ENCODE measurements at regions not wholly inside any gene's neighbourhood (a gene's known extent, or its start where the extent isn't known, plus 50 kb on each side); places are given as distances from the start of the nearest gene placed in this dataset.
"Not testable (repeated sequence)": the region's sequence is repeated elsewhere in the genome, so short reads cannot be mapped to it uniquely, and the experiment has no call there.

DNA sequence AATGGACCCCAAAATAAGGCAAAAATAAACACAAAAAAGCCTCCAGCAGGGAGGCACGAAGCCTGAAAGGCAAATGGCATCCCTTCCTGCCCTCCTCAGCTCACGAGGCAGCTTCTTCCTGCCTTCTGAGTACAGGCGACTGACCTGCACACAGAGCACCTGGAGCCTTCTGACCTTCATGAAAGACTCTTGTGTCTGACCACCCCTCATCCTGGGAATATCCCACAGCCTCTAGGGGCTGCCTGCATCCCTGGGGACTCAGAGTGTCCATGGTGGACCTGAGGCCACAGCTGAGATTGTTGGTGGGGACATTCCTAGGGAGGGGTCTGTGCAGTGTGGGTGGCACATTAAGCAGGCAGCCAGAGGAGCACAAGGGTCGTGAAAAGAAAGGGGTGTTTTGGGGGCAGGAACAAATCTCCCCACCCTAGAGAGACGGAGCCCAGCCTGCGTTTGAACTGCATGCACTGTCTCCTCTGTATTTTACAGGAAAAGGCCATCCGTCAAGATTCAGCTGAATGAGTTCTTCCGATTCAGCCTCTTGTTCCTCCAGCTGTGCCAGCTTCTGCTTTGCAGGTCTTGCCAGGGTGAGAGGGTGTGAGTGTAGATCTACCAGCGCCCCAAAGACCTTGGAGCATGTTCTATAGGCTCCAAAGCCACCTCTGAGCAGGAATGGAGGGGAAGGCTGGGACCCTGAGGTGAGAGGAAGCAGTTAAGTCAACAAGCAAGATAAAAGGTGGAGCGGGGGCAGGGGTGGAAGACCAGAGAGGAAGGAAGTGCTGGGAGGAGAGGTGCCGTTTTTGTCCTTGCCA lies 80.4 kb upstream of the MEF2A start:
- no peak for DNase-seq (ENCODE audit: low read depth)

- no peak for DNase-seq (ENCODE audit: low read depth)
Observed at GRCh38 chr15:99485992-99486370, 79.8 kb upstream of the MEF2A start.

- DNase-seq (ENCODE audit: low read depth), result no peak
Observed at GRCh38 chr15:99486371-99487336, 79.1 kb upstream of the MEF2A start.

DNA sequence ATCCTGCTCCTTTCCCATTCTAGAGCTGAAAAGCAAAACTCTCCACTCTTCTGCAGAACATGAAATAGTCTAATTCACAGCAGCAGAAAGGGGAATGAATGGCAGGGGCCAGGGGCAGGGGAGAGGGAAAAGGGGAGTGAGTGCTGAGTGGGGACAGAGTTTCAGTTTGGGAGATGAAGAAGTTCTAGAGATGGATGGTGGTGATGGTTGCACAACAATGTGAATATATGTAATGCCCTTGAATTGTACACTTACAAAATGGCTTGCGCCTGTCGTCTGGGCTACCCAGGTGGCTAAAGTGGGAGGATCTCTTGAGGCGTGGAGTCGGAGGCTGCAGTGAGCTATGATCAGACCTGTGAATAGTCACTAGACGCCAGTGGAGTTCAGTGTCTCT lies 78.5 kb upstream of the MEF2A start:
- DNase-seq (ENCODE audit: low read depth), result no peak

- no peak for DNase-seq (ENCODE audit: low read depth)
Observed at GRCh38 chr15:99492275-99492674, 73.5 kb upstream of the MEF2A start.

GRCh38 chr15:99492716-99493115 lies 73.1 kb upstream of the MEF2A start:
- no peak for DNase-seq (ENCODE audit: low read depth)

- no peak for DNase-seq (ENCODE audit: low read depth)
Observed at GRCh38 chr15:99493461-99493860, 72.3 kb upstream of the MEF2A start.

GRCh38 chr15:99494536-99495233 lies 71.1 kb upstream of the MEF2A start:
- not testable (repeated sequence) for DNase-seq (ENCODE audit: low read depth)

GRCh38 chr15:99495430-99496301 lies 70.1 kb upstream of the MEF2A start:
- no peak for DNase-seq (ENCODE audit: low read depth)

DNA sequence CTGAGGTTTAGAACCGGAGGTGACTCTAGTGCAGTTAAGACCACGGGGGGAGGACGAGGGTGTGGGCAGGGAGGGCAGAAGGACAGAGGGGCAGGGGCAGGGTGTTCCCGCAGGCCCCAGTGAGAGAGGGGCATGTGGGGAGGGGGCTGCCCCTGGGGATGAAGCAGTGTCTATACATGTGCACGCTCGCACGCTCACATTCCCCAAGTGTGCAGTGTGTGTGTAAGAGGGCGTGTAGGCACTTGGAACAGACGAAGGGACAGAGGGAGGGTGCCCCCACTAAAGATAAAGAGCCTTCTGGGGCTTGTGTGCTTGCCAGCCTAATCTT lies 69.5 kb upstream of the MEF2A start:
- no peak for DNase-seq (ENCODE audit: low read depth)

- no peak for DNase-seq (ENCODE audit: low read depth)
Observed at GRCh38 chr15:99502182-99502581, 63.6 kb upstream of the MEF2A start.

GRCh38 chr15:99502661-99503060 lies 63.1 kb upstream of the MEF2A start:
- DNase-seq (ENCODE audit: low read depth), result no peak

DNA sequence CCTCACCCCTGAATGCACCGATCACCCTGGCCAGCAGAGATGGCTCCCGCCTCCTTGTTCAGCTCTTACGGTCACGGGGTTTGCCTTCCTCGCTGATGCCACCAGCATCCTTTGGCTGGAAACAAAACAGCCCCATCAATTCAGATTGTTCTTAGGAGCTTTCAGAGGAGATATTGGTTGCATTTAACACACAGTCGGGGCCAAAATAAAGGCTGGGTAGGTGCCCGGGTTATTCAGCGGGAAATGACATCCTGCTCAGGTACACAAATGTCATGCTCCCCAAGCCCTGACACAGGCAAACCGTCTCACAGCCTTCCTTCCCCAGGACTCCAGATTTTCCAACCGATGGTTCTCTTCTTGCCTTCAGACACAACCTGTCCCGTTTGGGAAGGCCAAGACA lies 62.4 kb upstream of the MEF2A start:
- DNase-seq (ENCODE audit: low read depth), result no peak

GRCh38 chr15:99504071-99504822 lies 61.5 kb upstream of the MEF2A start:
- no peak for DNase-seq (ENCODE audit: low read depth)

DNA sequence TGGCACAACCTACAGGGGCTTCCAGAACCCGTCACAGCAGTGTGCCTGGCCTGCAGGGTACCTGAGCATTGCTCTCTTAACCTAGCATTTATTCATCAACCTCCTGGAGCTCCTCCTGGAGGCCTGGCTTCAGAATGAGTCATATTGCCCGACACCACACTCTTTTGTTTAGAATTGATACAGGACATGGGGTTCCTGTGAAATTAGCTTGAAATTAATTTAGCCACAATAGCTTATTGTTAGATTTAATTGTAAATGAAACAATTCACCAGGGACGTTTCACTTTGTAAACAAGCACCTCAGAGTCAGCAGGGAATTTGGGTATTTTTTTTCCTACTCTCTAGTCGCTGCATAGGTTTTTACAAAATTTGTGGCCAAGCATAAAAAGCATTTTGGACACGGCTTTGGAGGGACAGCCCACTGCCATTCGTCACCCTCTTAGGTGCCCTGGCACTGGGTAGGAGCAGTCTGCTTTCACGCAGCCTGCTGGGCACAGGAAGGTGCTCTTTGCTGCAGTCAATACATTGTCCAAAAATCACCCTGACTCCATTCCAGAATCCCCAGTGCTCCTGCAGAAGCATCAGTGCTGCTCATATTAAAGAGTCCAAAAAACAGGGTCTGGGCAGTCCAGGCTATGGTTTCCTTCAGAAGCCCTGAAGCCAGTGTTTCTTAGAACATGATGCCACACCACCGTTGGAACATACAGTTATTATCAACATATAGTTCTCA lies 60.8 kb upstream of the MEF2A start:
- no peak for DNase-seq (ENCODE audit: low read depth)

DNA sequence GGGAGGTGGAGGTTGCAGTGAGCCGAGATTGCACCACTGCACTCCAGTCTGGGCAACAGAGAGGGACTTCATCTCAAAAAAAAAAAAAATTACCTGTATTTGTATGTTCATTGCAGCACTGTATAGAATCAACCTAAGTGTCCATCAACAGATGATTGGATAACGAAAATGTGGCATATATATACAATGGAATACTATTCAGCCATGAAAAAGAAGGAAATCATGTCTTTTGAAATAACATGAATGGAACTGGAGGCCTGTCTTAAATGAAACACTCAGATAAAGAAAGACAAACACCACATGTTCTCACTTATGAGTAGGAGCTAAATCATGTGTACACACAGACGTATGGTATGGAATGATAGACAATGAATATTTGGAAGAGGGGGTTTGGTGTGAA lies 59.4 kb upstream of the MEF2A start:
- no peak for DNase-seq (ENCODE audit: low read depth)

GRCh38 chr15:99507016-99507503 lies 58.7 kb upstream of the MEF2A start:
- no peak for DNase-seq (ENCODE audit: low read depth)

DNA sequence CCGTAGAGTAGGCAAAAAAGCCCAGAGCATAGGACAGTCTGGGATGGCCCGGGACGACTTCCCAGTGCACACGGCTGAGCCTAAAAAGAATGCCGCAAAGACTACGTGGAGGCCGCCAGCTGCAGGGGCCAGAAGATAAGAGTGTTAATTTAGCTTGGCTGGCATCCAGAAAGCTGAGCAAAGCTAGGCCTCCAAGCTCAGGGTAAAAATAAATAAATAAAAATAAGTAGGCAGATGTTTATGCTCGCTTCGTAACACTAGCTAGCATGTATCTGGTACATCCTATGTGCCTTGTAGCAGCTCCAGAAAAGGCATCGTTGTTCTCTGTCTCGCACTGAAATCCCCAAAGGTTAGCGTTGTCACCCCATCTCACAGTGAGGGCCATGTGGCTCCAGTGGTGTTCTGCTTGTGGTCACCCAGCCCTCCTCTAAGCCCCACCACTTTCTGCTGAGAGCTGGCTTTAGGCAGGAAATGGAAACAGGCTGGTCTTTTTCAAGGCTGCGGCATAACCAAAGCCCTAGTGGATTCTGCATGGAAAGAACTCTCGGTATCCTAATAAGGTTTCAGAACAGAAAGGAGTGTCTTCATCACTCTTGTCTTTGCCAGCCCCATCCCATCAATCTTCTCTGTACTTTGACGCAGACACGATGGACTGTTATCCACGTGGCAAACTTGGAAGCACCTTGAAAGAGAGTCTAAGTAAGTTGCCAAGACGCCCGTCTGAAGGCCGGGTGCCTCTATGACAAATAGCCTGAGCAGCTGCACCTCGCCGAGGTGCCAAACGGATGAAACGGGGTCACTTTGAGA lies 58.1 kb upstream of the MEF2A start:
- DNase-seq (ENCODE audit: low read depth), result no peak

- no peak for DNase-seq (ENCODE audit: low read depth)
Observed at GRCh38 chr15:99508311-99508645, 57.5 kb upstream of the MEF2A start.
